ENCODE measurements at regions not wholly inside any gene's neighbourhood (a gene's known extent, or its start where the extent isn't known, plus 50 kb on each side); places are given as distances from the start of the nearest gene placed in this dataset.

DNA sequence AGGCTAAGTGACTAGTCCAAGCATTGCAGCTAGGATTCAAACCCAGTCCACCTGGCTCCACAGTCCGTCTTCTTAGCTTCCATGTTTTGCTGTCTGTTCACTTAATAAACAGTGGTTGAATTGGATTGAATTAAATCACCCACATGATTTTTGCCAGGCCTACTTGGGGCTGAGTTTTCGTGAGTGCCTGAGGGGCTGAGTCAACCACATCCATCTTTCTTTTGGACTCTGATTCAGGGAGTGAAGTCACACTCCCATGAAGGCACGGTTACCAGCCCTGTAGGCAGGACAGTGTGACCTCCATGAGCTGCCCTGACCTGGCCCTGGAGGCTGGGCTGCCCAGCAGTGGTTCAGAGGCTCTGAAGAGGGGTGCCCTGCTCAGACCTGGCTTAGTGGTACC lies 123.7 kb downstream of the ACTL8 start:
- TF ChIP-seq EZH2 (IDR thresholded peaks at IDR 0.05) (no peak), JUND (IDR thresholded peaks at IDR 0.05) (no peak), POLR2A (IDR thresholded peaks at IDR 0.05; ENCODE audit: borderline replicate concordance, extremely low read depth, insufficient read depth, insufficient read length) (no peak), YY1 (IDR thresholded peaks at IDR 0.05; ENCODE audit: extremely low read depth, insufficient replicate concordance, low read depth, low read length) (no peak)
- TF ChIP-seq, protein P1, sequence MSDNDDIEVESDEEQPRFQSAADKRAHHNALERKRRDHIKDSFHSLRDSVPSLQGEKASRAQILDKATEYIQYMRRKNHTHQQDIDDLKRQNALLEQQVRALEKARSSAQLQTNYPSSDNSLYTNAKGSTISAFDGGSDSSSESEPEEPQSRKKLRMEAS (IDR thresholded peaks at IDR 0.05): no peak
- TF ChIP-seq, protein P2, sequence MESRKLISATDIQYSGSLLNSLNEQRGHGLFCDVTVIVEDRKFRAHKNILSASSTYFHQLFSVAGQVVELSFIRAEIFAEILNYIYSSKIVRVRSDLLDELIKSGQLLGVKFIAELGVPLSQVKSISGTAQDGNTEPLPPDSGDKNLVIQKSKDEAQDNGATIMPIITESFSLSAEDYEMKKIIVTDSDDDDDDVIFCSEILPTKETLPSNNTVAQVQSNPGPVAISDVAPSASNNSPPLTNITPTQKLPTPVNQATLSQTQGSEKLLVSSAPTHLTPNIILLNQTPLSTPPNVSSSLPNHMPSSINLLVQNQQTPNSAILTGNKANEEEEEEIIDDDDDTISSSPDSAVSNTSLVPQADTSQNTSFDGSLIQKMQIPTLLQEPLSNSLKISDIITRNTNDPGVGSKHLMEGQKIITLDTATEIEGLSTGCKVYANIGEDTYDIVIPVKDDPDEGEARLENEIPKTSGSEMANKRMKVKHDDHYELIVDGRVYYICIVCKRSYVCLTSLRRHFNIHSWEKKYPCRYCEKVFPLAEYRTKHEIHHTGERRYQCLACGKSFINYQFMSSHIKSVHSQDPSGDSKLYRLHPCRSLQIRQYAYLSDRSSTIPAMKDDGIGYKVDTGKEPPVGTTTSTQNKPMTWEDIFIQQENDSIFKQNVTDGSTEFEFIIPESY (IDR thresholded peaks at IDR 0.05; ENCODE audit: extremely low read depth, insufficient replicate concordance, low read length): no peak
- TF ChIP-seq, protein P3, sequence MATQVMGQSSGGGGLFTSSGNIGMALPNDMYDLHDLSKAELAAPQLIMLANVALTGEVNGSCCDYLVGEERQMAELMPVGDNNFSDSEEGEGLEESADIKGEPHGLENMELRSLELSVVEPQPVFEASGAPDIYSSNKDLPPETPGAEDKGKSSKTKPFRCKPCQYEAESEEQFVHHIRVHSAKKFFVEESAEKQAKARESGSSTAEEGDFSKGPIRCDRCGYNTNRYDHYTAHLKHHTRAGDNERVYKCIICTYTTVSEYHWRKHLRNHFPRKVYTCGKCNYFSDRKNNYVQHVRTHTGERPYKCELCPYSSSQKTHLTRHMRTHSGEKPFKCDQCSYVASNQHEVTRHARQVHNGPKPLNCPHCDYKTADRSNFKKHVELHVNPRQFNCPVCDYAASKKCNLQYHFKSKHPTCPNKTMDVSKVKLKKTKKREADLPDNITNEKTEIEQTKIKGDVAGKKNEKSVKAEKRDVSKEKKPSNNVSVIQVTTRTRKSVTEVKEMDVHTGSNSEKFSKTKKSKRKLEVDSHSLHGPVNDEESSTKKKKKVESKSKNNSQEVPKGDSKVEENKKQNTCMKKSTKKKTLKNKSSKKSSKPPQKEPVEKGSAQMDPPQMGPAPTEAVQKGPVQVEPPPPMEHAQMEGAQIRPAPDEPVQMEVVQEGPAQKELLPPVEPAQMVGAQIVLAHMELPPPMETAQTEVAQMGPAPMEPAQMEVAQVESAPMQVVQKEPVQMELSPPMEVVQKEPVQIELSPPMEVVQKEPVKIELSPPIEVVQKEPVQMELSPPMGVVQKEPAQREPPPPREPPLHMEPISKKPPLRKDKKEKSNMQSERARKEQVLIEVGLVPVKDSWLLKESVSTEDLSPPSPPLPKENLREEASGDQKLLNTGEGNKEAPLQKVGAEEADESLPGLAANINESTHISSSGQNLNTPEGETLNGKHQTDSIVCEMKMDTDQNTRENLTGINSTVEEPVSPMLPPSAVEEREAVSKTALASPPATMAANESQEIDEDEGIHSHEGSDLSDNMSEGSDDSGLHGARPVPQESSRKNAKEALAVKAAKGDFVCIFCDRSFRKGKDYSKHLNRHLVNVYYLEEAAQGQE (IDR thresholded peaks at IDR 0.05; ENCODE audit: low read depth): no peak
- TF ChIP-seq, protein P4, sequence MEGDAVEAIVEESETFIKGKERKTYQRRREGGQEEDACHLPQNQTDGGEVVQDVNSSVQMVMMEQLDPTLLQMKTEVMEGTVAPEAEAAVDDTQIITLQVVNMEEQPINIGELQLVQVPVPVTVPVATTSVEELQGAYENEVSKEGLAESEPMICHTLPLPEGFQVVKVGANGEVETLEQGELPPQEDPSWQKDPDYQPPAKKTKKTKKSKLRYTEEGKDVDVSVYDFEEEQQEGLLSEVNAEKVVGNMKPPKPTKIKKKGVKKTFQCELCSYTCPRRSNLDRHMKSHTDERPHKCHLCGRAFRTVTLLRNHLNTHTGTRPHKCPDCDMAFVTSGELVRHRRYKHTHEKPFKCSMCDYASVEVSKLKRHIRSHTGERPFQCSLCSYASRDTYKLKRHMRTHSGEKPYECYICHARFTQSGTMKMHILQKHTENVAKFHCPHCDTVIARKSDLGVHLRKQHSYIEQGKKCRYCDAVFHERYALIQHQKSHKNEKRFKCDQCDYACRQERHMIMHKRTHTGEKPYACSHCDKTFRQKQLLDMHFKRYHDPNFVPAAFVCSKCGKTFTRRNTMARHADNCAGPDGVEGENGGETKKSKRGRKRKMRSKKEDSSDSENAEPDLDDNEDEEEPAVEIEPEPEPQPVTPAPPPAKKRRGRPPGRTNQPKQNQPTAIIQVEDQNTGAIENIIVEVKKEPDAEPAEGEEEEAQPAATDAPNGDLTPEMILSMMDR (IDR thresholded peaks at IDR 0.05 in 2 of 3, conservative IDR thresholded peaks at IDR 0.05 in 1 of 3; ENCODE audit: borderline replicate concordance in 1 of 3, insufficient read depth in 1 of 3, low read depth in 2 of 3, low read length in 2 of 3): no peak

Data from HCT116 (cell line).